A549 (cell line): ENCODE measurements at regions not wholly inside any gene's neighbourhood (a gene's known extent, or its start where the extent isn't known, plus 50 kb on each side); places are given as distances from the start of the nearest gene placed in this dataset.

Experiments
- ATAC-seq, 2 experiments: fragments of 200-7000 bp in 1 of 2; fragments of >200 bp in 1 of 2; cut with Nextera tagmentation in 1 of 2; cut with Tn5 transposase in 1 of 2; 3 replicates each; pipeline versions ENCODE4 v1.8.0 to v1.9.1; 2018 to 2020; ENCODE audit warnings: mild to moderate bottlenecking in 1 of 2, moderate library complexity in 1 of 2
- CTCF ChIA-PET: fragments of 300-600 bp; sonication (Branson Sonifier 250); formaldehyde crosslinking; extraction: SDS; loops from one replicate; lab custom pipeline; 2021; ENCODE audit warnings: antibody characterized with exemption, inconsistent platforms; lab: Yijun Ruan, JAX
- POLR2A ChIA-PET: fragments of 350-600 bp; formaldehyde crosslinking; extraction: SDS; loops from one replicate; lab custom pipeline; 2021; ENCODE audit warnings: antibody characterized with exemption, inconsistent platforms; lab: Yijun Ruan, JAX
- DNase-seq, 2 experiments: peaks; one replicate each; pipeline versions ENCODE4 v3.0.0 to v3.0.0-alpha.2; 2011 to 2016; ENCODE audit warnings: low read depth in 1 of 2, low spot score in 1 of 2
- FAIRE-seq: peaks from 2 replicates; lab custom pipeline; 2011; peaks lifted over from hg19 to GRCh38; lab: Jason Lieb, UNC
- H3K27ac ChIP-seq, 2 experiments: fragments of >200 bp; sonication (Bioruptor Twin); formaldehyde crosslinking; 3 replicates each; pipeline ENCODE4 v1.5.1; 2016 to 2017
- H3K4me1 ChIP-seq: fragments of >200 bp; sonication (Bioruptor Twin); formaldehyde crosslinking; 3 replicates; pipeline ENCODE4 v1.6.1; 2016
- H3K4me2 ChIP-seq: fragments of >200 bp; sonication (Bioruptor Twin); formaldehyde crosslinking; 3 replicates; pipeline ENCODE4 v1.6.1; 2016
- H3K4me3 ChIP-seq: fragments of >200 bp; sonication (Bioruptor Twin); formaldehyde crosslinking; 3 replicates; pipeline ENCODE4 v1.5.1; 2016
- H3K9me3 ChIP-seq: fragments of >200 bp; sonication (Bioruptor Twin); formaldehyde crosslinking; 3 replicates; pipeline ENCODE4 v1.6.1; 2016
- CBX2 ChIP-seq: fragments of 200-600 bp; sonication (generic); IDR thresholded peaks from 2 replicates; pipeline ENCODE4 v1.6.1; 2016; ENCODE audit warnings: low read depth, mild to moderate bottlenecking, borderline replicate concordance
- EHF ChIP-seq: fragments of 250-450 bp; sonication (Bioruptor Pico); IDR thresholded peaks from 2 replicates; pipeline ENCODE4 v1.5.0; 2020; ENCODE audit warnings: mild to moderate bottlenecking
- EHMT2 ChIP-seq: fragments of 200-600 bp; sonication (generic); IDR thresholded peaks from 2 replicates; pipeline ENCODE4 v1.6.1; 2016; ENCODE audit warnings: antibody characterized with exemption, low read depth, mild to moderate bottlenecking, moderate library complexity
- EP300 ChIP-seq, 2 experiments: fragments of >200 bp; sonication (Bioruptor Twin); formaldehyde crosslinking; IDR thresholded peaks; 2 replicates in 1 of 2; 3 replicates in 1 of 2; pipeline ENCODE4 v1.6.1; 2016 to 2017
- ESRRA ChIP-seq: fragments of 150-350 bp; IDR thresholded peaks from 2 replicates; pipeline ENCODE4 v1.6.1; 2014; ENCODE audit warnings: mild to moderate bottlenecking, low read length, borderline replicate concordance
- FOSB ChIP-seq: fragments of 250-450 bp; sonication (Bioruptor Pico); IDR thresholded peaks from 2 replicates; pipeline ENCODE4 v1.5.0; 2020; ENCODE audit warnings: mild to moderate bottlenecking, moderate library complexity
- FOSL2 ChIP-seq, 2 experiments: fragments of 450-650 bp in 1 of 2; fragments of >200 bp in 1 of 2; sonication (Bioruptor Twin) in 1 of 2; formaldehyde crosslinking; IDR thresholded peaks; 2 replicates each; pipeline versions ENCODE4 v1.5.0 to v1.6.1; 2016 to 2020; ENCODE audit warnings: mild to moderate bottlenecking in 1 of 2, moderate library complexity in 1 of 2
- FOXS1 ChIP-seq: fragments of 250-450 bp; sonication (Bioruptor Pico); IDR thresholded peaks from 2 replicates; pipeline ENCODE4 v1.5.0; 2020; ENCODE audit warnings: mild to moderate bottlenecking, moderate library complexity
- GATA3 ChIP-seq: IDR thresholded peaks from 2 replicates; pipeline ENCODE4 v1.6.1; 2012; ENCODE audit warnings: borderline replicate concordance
- HEYL ChIP-seq: fragments of 250-450 bp; sonication (Bioruptor Pico); IDR thresholded peaks from 2 replicates; pipeline ENCODE4 v1.8.0; 2021; ENCODE audit warnings: mild to moderate bottlenecking, moderate library complexity
- HMGXB4 ChIP-seq: fragments of 250-450 bp; sonication (Bioruptor Pico); IDR thresholded peaks from 2 replicates; pipeline ENCODE4 v1.5.0; 2021; ENCODE audit warnings: mild to moderate bottlenecking, moderate library complexity, borderline replicate concordance
- HOXA7 ChIP-seq: fragments of 250-450 bp; sonication (Bioruptor Pico); IDR thresholded peaks from 2 replicates; pipeline ENCODE4 v1.5.0; 2020; ENCODE audit warnings: mild to moderate bottlenecking, moderate library complexity
- JUN ChIP-seq, 2 experiments: fragments of >200 bp; sonication (Bioruptor Twin); formaldehyde crosslinking; IDR thresholded peaks; 2 replicates in 1 of 2; 3 replicates in 1 of 2; pipeline ENCODE4 v1.6.1; 2016 to 2017
- JUNB ChIP-seq: fragments of >200 bp; sonication (Bioruptor Twin); formaldehyde crosslinking; IDR thresholded peaks from 2 replicates; pipeline ENCODE4 v1.6.1; 2016
- KDM1A ChIP-seq: fragments of 200-600 bp; sonication (generic); IDR thresholded peaks from 2 replicates; pipeline ENCODE4 v1.6.1; 2016; ENCODE audit warnings: low read depth, mild to moderate bottlenecking
- POLR2A ChIP-seq: IDR thresholded peaks from 2 replicates; pipeline ENCODE4 v1.6.1; 2012; ENCODE audit warnings: mild to moderate bottlenecking, low read length
- RAD21 ChIP-seq, 2 experiments: fragments of >200 bp in 1 of 2; sonication (Bioruptor Twin) in 1 of 2; formaldehyde crosslinking in 1 of 2; IDR thresholded peaks in 1 of 2; conservative IDR thresholded peaks in 1 of 2; 2 replicates in 1 of 2; 3 replicates in 1 of 2; pipeline ENCODE4 v1.6.1; 2012 to 2018; ENCODE audit warnings: inconsistent platforms in 1 of 2
- RCOR1 ChIP-seq: fragments of 150-350 bp; IDR thresholded peaks from 2 replicates; pipeline ENCODE4 v1.6.1; 2014; ENCODE audit warnings: antibody characterized with exemption, low read length, low read depth
- RFX5 ChIP-seq: fragments of 450-650 bp; IDR thresholded peaks from 2 replicates; pipeline ENCODE4 v1.7.1; 2014; ENCODE audit warnings: antibody characterized with exemption, mild to moderate bottlenecking, moderate library complexity
- SREBF2 ChIP-seq: fragments of 450-650 bp; IDR thresholded peaks from 2 replicates; pipeline ENCODE4 v1.6.1; 2014; ENCODE audit warnings: mild to moderate bottlenecking, moderate library complexity
- TP53 ChIP-seq: fragments of 250-450 bp; sonication (Bioruptor Pico); IDR thresholded peaks from 2 replicates; pipeline ENCODE4 v1.5.0; 2021; ENCODE audit warnings: mild to moderate bottlenecking, moderate library complexity
- USF2 ChIP-seq: fragments of 450-650 bp; IDR thresholded peaks from 2 replicates; pipeline ENCODE4 v1.6.1; 2014; ENCODE audit warnings: antibody characterized with exemption
- ZC3H11A ChIP-seq: fragments of 450-650 bp; IDR thresholded peaks from 2 replicates; pipeline ENCODE4 v1.6.1; 2014; ENCODE audit warnings: antibody characterized with exemption, mild to moderate bottlenecking
- ZFP36 ChIP-seq: fragments of 450-650 bp; IDR thresholded peaks from 2 replicates; pipeline ENCODE4 v1.6.1; 2014; ENCODE audit warnings: borderline replicate concordance; ENCODE audit not compliant: partially characterized antibody
- ZSCAN20 ChIP-seq: fragments of 250-450 bp; sonication (Bioruptor Pico); IDR thresholded peaks from 2 replicates; pipeline ENCODE4 v1.8.0; 2022; ENCODE audit warnings: mild to moderate bottlenecking, moderate library complexity
- WGBS: methylation state at CpG from one replicate; pipeline ENCODE4 v1.1.6; 2017; ENCODE audit errors: missing lambda C conversion rate; 5-methylcytosine and 5-hydroxymethylcytosine counted together
- TF ChIP-seq, protein P1 (sequence below): fragments of >200 bp; sonication (Bioruptor Twin); formaldehyde crosslinking; IDR thresholded peaks from 3 replicates; pipeline ENCODE4 v1.5.1; 2016
- TF ChIP-seq, protein P2 (sequence below): fragments of 200-600 bp; sonication (generic); IDR thresholded peaks from 2 replicates; pipeline ENCODE4 v1.6.1; 2016; ENCODE audit warnings: antibody characterized with exemption, mild to moderate bottlenecking, moderate library complexity

GRCh38 chr4:147325571-147325981 is 155.3 kb upstream of the EDNRA start:
- WGBS: 77% methylated on average over 3 of the region's 3 CpGs
- H3K4me2 ChIP-seq: no peak overlapping the region
- DNase-seq: no peak
- H3K9me3 ChIP-seq: no peaks in the 10 kb centered on the region
- no peak overlapping the region for H3K4me3 ChIP-seq
- H3K27ac ChIP-seq: no peak overlapping the region
- no peak for ATAC-seq
- FAIRE-seq: no peak
- ChIA-PET POLR2A (no interaction called here), CTCF (no interaction called here)
- no peaks in the 10 kb centered on the region for H3K4me1 ChIP-seq
- TF ChIP-seq EP300 (IDR thresholded peaks at IDR 0.05) (no peak), RFX5 (no peak), ZFP36 (no peak), ESRRA (no peak), KDM1A (no peak), FOXS1 (CRISPR knock-in tag) (no peak), HMGXB4 (CRISPR knock-in tag) (no peak), EHF (CRISPR knock-in tag) (no peak), ZC3H11A (no peak), JUNB (no peak), ZSCAN20 (CRISPR knock-in tag) (no peak), SREBF2 (no peak), JUN (IDR thresholded peaks at IDR 0.05) (no peak), HOXA7 (no peak), RCOR1 (no peak), USF2 (no peak)
- TF ChIP-seq, protein P1, sequence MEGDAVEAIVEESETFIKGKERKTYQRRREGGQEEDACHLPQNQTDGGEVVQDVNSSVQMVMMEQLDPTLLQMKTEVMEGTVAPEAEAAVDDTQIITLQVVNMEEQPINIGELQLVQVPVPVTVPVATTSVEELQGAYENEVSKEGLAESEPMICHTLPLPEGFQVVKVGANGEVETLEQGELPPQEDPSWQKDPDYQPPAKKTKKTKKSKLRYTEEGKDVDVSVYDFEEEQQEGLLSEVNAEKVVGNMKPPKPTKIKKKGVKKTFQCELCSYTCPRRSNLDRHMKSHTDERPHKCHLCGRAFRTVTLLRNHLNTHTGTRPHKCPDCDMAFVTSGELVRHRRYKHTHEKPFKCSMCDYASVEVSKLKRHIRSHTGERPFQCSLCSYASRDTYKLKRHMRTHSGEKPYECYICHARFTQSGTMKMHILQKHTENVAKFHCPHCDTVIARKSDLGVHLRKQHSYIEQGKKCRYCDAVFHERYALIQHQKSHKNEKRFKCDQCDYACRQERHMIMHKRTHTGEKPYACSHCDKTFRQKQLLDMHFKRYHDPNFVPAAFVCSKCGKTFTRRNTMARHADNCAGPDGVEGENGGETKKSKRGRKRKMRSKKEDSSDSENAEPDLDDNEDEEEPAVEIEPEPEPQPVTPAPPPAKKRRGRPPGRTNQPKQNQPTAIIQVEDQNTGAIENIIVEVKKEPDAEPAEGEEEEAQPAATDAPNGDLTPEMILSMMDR: no peak

- ChIA-PET CTCF (no interaction called here), POLR2A (no interaction called here)
- no peak for TF ChIP-seq EHMT2
- FAIRE-seq: no peak
- Histone ChIP-seq H3K9me3 (no peaks in the 10 kb centered on the region), H3K4me2 (no peak overlapping the region), H3K27ac (no peak overlapping the region), H3K4me3 (no peak overlapping the region), H3K4me1 (no peaks in the 10 kb centered on the region)
- no peak for ATAC-seq
- DNase-seq: no peak
Measured at GRCh38 chr4:147326591-147326990, 154.3 kb upstream of the EDNRA start.

GRCh38 chr4:147327322-147327721 is 153.6 kb upstream of the EDNRA start:
- DNase-seq: no peak
- ChIA-PET POLR2A (no interaction called here), CTCF (no interaction called here)
- H3K4me2 ChIP-seq: no peak overlapping the region
- FAIRE-seq: no peak
- WGBS: 82% methylated on average over 2 of the region's 2 CpGs
- TF ChIP-seq CBX2: no peak
- no peak for TF ChIP-seq FOSL2 (IDR thresholded peaks at IDR 0.05)
- no peak for TF ChIP-seq FOSL2 (CRISPR knock-in tag; IDR thresholded peaks at IDR 0.05)
- no peak for TF ChIP-seq HMGXB4 (CRISPR knock-in tag)
- TF ChIP-seq HEYL (CRISPR knock-in tag): no peak
- no peak for TF ChIP-seq GATA3
- no peak for TF ChIP-seq TP53 (CRISPR knock-in tag)
- TF ChIP-seq RAD21 (conservative IDR thresholded peaks at IDR 0.05 in 1 of 2, IDR thresholded peaks at IDR 0.05 in 1 of 2): no peak
- TF ChIP-seq, protein P2, sequence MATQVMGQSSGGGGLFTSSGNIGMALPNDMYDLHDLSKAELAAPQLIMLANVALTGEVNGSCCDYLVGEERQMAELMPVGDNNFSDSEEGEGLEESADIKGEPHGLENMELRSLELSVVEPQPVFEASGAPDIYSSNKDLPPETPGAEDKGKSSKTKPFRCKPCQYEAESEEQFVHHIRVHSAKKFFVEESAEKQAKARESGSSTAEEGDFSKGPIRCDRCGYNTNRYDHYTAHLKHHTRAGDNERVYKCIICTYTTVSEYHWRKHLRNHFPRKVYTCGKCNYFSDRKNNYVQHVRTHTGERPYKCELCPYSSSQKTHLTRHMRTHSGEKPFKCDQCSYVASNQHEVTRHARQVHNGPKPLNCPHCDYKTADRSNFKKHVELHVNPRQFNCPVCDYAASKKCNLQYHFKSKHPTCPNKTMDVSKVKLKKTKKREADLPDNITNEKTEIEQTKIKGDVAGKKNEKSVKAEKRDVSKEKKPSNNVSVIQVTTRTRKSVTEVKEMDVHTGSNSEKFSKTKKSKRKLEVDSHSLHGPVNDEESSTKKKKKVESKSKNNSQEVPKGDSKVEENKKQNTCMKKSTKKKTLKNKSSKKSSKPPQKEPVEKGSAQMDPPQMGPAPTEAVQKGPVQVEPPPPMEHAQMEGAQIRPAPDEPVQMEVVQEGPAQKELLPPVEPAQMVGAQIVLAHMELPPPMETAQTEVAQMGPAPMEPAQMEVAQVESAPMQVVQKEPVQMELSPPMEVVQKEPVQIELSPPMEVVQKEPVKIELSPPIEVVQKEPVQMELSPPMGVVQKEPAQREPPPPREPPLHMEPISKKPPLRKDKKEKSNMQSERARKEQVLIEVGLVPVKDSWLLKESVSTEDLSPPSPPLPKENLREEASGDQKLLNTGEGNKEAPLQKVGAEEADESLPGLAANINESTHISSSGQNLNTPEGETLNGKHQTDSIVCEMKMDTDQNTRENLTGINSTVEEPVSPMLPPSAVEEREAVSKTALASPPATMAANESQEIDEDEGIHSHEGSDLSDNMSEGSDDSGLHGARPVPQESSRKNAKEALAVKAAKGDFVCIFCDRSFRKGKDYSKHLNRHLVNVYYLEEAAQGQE: no peak
- no peak for TF ChIP-seq SREBF2
- no peak for TF ChIP-seq FOSB (CRISPR knock-in tag)
- TF ChIP-seq POLR2A: no peak
- H3K27ac ChIP-seq: no peak overlapping the region
- H3K4me3 ChIP-seq: no peak overlapping the region
- no peak for ATAC-seq
- H3K9me3 ChIP-seq: no peaks in the 10 kb centered on the region
- no peaks in the 10 kb centered on the region for H3K4me1 ChIP-seq
